GM23248 (cell line): ENCODE measurements at regions not wholly inside any gene's neighbourhood (a gene's known extent, or its start where the extent isn't known, plus 50 kb on each side); places are given as distances from the start of the nearest gene placed in this dataset.

Source experiments
- DNase-seq: peaks from one replicate; pipeline ENCODE4 v3.0.0-alpha.2; 2015
- H2AFZ ChIP-seq: fragments of 200-600 bp; sonication (generic); 2 replicates; pipeline ENCODE4 v1.6.1; 2016; ENCODE audit warnings: antibody characterized with exemption
- H3F3A ChIP-seq: fragments of 200-600 bp; sonication (generic); 2 replicates; pipeline ENCODE4 v1.6.1; 2016; ENCODE audit warnings: mild to moderate bottlenecking, antibody characterized with exemption, mixed run types; ENCODE audit not compliant: insufficient read depth
- H3K27ac ChIP-seq: fragments of 200-600 bp; sonication (generic); 2 replicates; pipeline ENCODE4 v1.5.1; 2016; ENCODE audit warnings: mild to moderate bottlenecking
- H3K27me3 ChIP-seq: fragments of 200-600 bp; sonication (generic); replicated peaks from 2 replicates; pipeline ENCODE4 v1.6.1; 2016; ENCODE audit warnings: mild to moderate bottlenecking; ENCODE audit not compliant: insufficient read depth
- H3K36me3 ChIP-seq: fragments of 200-600 bp; sonication (generic); 2 replicates; pipeline ENCODE4 v1.6.1; 2016; ENCODE audit warnings: low read depth, mild to moderate bottlenecking
- H3K4me1 ChIP-seq: fragments of 200-600 bp; sonication (generic); 2 replicates; pipeline ENCODE4 v1.6.1; 2016; ENCODE audit warnings: mild to moderate bottlenecking; ENCODE audit not compliant: insufficient read depth
- H3K4me2 ChIP-seq: fragments of 200-600 bp; sonication (generic); one replicate; pipeline ENCODE4 v1.6.1; 2016; ENCODE audit warnings: mild to moderate bottlenecking; ENCODE audit not compliant: unreplicated experiment
- H3K4me3 ChIP-seq: fragments of 200-600 bp; sonication (generic); 2 replicates; pipeline ENCODE4 v1.5.1; 2016; ENCODE audit warnings: mild to moderate bottlenecking
- H3K79me2 ChIP-seq: fragments of 200-600 bp; sonication (generic); 2 replicates; pipeline ENCODE4 v1.6.1; 2016; ENCODE audit warnings: mild to moderate bottlenecking; ENCODE audit not compliant: insufficient read depth
- H3K9ac ChIP-seq: fragments of 200-600 bp; sonication (generic); 2 replicates; pipeline ENCODE4 v1.6.1; 2016; ENCODE audit warnings: mild to moderate bottlenecking
- H3K9me2 ChIP-seq: fragments of 200-600 bp; sonication (generic); 2 replicates; pipeline ENCODE4 v1.6.1; 2016; ENCODE audit warnings: mixed run types, mild to moderate bottlenecking, moderate library complexity; ENCODE audit not compliant: insufficient read depth
- H3K9me3 ChIP-seq: fragments of 200-600 bp; sonication (generic); one replicate; pipeline ENCODE4 v1.6.1; 2017; ENCODE audit warnings: low read depth
- H4K20me1 ChIP-seq: fragments of 200-600 bp; sonication (generic); 2 replicates; pipeline ENCODE4 v1.6.0; 2016; ENCODE audit not compliant: insufficient read depth
- EZH2 ChIP-seq: fragments of 200-600 bp; sonication (generic); IDR thresholded peaks from 2 replicates; pipeline ENCODE4 v1.6.1; 2018; ENCODE audit warnings: antibody characterized with exemption, mild to moderate bottlenecking; ENCODE audit not compliant: insufficient read depth, poor library complexity, severe bottlenecking
- EZH2phosphoT487 ChIP-seq: fragments of 200-600 bp; sonication (generic); IDR thresholded peaks from 2 replicates; pipeline ENCODE4 v1.6.1; 2018; ENCODE audit warnings: antibody characterized with exemption, moderate library complexity, mild to moderate bottlenecking, low read depth; ENCODE audit not compliant: insufficient read depth
- WGBS, 2 experiments: methylation state at CpG; one replicate each; pipeline ENCODE4 v1.1.6; 2015 to 2017; ENCODE audit warnings: low lambda C conversion rate in 2 of 2, low coverage in 1 of 2; ENCODE audit errors: missing lambda C conversion rate in 2 of 2; 5-methylcytosine and 5-hydroxymethylcytosine counted together
- in situ Hi-C: fragments of 300-500 bp; cut with MboI; formaldehyde crosslinking; loops from 2 replicates; pipeline ENCODE4 v1.15.0; 2020

DNA sequence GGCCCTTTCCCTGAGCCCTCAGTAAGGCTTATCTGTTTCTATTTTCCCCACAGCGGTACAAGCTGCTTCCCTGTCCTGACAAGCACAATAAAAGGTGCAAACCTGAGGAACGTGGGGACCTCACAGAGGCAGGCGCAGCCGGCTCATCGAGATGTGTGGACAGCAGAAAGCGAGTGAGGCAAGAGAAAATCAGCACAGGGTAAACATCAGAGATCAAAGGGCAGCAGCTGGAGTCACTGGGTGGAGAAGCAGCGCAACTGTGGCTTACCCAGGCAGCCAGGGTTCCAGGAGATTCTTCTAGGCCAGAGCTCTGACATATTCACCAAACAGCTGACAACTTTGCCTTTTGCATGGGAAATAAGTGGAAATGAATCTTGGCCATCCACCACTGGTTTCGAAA lies 212.6 kb downstream of the WDR11 start:
- no peak overlapping the region for H3K4me3 ChIP-seq

DNA sequence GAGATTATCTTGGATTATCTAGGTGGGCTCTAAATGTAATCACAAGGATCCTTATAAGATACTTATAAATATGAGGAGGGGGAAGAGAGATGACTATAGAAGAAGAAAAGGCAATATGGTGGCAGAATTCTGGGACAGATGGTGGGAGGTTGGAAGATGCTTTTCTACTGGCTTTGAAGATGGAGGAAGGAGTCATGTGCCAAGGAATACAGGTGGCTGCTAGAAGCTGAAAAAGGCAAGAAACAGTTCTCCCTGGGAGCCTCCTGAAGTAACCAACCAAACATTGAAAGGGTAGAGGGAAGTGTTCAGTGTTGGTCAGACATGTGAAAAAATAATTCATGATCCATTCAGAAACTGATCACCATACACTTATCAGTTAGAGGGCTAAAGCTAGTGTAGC lies 213.3 kb downstream of the WDR11 start:
- Histone ChIP-seq H3K4me2 (no peak overlapping the region), H3K4me1 (no peaks in the 10 kb centered on the region), H2AFZ (no peak overlapping the region), H3F3A (no peaks in the 10 kb centered on the region), H3K4me3 (no peak overlapping the region), H3K9ac (no peak overlapping the region), H3K27ac (no peak overlapping the region), H3K79me2 (no peaks in the 10 kb centered on the region), H4K20me1 (no peaks in the 10 kb centered on the region), H3K36me3 (no peaks in the 10 kb centered on the region), H3K9me3 (no peaks in the 10 kb centered on the region), H3K27me3 (no peaks in the 10 kb centered on the region), H3K9me2 (no peaks in the 10 kb centered on the region)
- no peak for DNase-seq
- no peak for TF ChIP-seq EZH2
- TF ChIP-seq EZH2phosphoT487, result no peak
- in situ Hi-C loops, result no loop called here

More for the DNA sequence above, 212.6 kb downstream of the WDR11 start:
- Histone ChIP-seq H2AFZ (no peak overlapping the region), H4K20me1 (no peaks in the 10 kb centered on the region), H3K9me2 (no peaks in the 10 kb centered on the region), H3K4me2 (no peak overlapping the region), H3K36me3 (no peaks in the 10 kb centered on the region), H3K79me2 (no peaks in the 10 kb centered on the region), H3F3A (no peaks in the 10 kb centered on the region), H3K9me3 (no peaks in the 10 kb centered on the region), H3K4me1 (no peaks in the 10 kb centered on the region), H3K27me3 (no peaks in the 10 kb centered on the region), H3K9ac (no peak overlapping the region), H3K27ac (no peak overlapping the region)
- in situ Hi-C loops, result no loop called here
- 44 to 47% methylated on average over 8 of the region's 8 CpGs for WGBS, 2 experiments
- no peak for TF ChIP-seq EZH2phosphoT487
- TF ChIP-seq EZH2, result no peak
- DNase-seq, result no peak

DNA sequence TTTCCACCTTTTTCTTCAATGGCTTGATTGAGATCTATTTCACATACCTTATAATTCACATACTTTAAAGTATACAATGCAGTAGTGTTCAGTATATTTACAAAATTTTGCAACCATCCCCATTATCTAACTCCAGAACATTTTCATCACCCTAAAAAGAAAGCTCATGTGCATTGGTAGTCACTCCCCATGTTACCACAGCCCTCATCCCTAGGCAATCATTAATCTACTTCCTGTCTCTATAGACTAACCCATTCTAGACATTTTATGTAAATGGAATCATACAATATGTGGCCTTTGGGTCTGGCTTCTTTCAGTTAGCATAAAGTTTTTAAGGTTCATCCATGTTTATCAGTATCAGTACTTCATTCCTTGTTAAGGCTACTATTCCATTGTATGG lies 214.2 kb downstream of the WDR11 start:
- DNase-seq, result no peak
- no peak overlapping the region for H3K4me2 ChIP-seq
- H2AFZ ChIP-seq, result no peak overlapping the region
- no peaks in the 10 kb centered on the region for H3K36me3 ChIP-seq
- in situ Hi-C loops, result no loop called here
- H3K9me2 ChIP-seq, result no peaks in the 10 kb centered on the region
- no peak overlapping the region for H3K27ac ChIP-seq
- H3K4me3 ChIP-seq, result no peak overlapping the region
- no peaks in the 10 kb centered on the region for H3F3A ChIP-seq
- H3K9ac ChIP-seq, result no peak overlapping the region
- no peak for TF ChIP-seq EZH2phosphoT487
- TF ChIP-seq EZH2, result no peak
- H3K9me3 ChIP-seq, result no peaks in the 10 kb centered on the region
- H4K20me1 ChIP-seq, result no peaks in the 10 kb centered on the region
- H3K27me3 ChIP-seq, result no peaks in the 10 kb centered on the region
- H3K79me2 ChIP-seq, result no peaks in the 10 kb centered on the region
- H3K4me1 ChIP-seq, result no peaks in the 10 kb centered on the region

- Histone ChIP-seq H3K4me2 (no peak overlapping the region), H3K4me3 (no peak overlapping the region), H2AFZ (no peak overlapping the region), H3K9me3 (no peaks in the 10 kb centered on the region), H4K20me1 (no peaks in the 10 kb centered on the region), H3K79me2 (no peaks in the 10 kb centered on the region), H3K36me3 (no peaks in the 10 kb centered on the region), H3K27me3 (no peaks in the 10 kb centered on the region), H3F3A (no peaks in the 10 kb centered on the region), H3K9me2 (no peaks in the 10 kb centered on the region), H3K9ac (no peak overlapping the region), H3K4me1 (no peaks in the 10 kb centered on the region), H3K27ac (no peak overlapping the region)
- DNase-seq, result no peak
- TF ChIP-seq EZH2, result no peak
- TF ChIP-seq EZH2phosphoT487, result no peak
- WGBS, 2 experiments, result 4% methylated on average over 9 of the region's 9 CpGs
- in situ Hi-C loops, result no loop called here
Measured at GRCh38 chr10:121069061-121069850, 218.1 kb downstream of the WDR11 start.
